ENCODE measurements at regions not wholly inside any gene's neighbourhood (a gene's known extent, or its start where the extent isn't known, plus 50 kb on each side); places are given as distances from the start of the nearest gene placed in this dataset.

DNA sequence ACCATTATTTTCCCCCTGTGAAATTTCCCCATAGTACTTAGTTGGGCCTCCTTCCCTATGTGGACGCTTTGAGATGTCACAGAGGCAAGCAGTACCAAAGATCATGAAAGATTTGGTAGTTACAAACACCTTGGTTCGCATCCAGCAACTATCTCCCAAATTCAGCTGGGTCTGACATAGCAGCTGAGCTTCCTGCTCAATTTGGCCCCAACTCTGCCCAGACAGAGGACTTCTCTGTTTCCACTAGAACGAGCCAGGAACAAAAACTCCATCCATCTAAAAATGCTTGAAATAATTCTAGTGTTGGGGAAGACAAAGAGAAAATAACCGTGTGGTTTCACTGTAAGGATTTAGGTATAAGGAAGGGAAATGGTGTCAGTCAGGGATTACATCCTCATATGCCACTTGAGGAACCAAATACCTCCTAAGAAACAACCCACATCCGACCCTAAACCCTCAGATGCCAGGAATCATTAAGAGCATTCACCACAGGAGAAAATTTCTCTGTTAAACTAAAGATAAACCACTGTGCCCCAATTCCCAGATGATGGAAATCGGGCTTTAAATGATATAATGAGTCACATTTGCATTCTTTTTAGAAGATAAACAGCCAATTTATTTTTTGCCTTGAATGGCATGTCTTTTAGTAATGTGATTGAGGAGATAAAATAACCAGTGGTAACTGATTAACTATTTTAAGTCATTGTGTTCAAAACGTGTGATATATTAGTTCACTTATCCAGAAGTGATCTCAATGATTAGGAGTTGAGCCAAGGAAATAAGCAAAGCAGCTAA is 103.7 kb upstream of the IFNG-AS1 start:
- Histone ChIP-seq H3K4me2 (peak overlapping the region; percentile 57), H3K4me3 (ENCODE audit: low read depth in 2 of 2, low read length in 1 of 2) (no peak overlapping the region), H3K36me3 (replicated peaks in 1 of 2; ENCODE audit: control insufficient read depth in 1 of 2, insufficient read depth in 2 of 2, low read length in 1 of 2) (no peaks in the 10 kb centered on the region), H3K27ac (ENCODE audit: low read depth in 2 of 2, low read length in 1 of 2) (peak overlapping the region; percentile 55 to 82; a peak in 3 of 4 replicates), H3F3A (replicated peaks; ENCODE audit: insufficient read depth) (peaks cover 7% of the 10 kb centered on the region), H3K9ac (no peak overlapping the region), H3K9me3 (no peaks in the 10 kb centered on the region), H3K9me2 (no peaks in the 10 kb centered on the region), H4K20me1 (ENCODE audit: insufficient read depth) (no peaks in the 10 kb centered on the region), H2AFZ (ENCODE audit: low read depth) (peak overlapping the region; percentile 69; the same call in 1 of the 2 replicates), H3K4me1 (ENCODE audit: control insufficient read depth in 1 of 2, insufficient read depth in 2 of 2, low read depth in 1 of 2, low read length in 1 of 2) (peaks cover 0 to 6% of the 10 kb centered on the region in 2 experiments; a peak in 3 of 4 replicates), H3K27me3 (ENCODE audit: insufficient read depth) (no peaks in the 10 kb centered on the region), H3K79me2 (ENCODE audit: insufficient read depth) (no peaks in the 10 kb centered on the region)
- DNase-seq, result no peak
- WGBS (ENCODE audit: low lambda C conversion rate), result 26% methylated on average over 7 of the region's 7 CpGs
- ChIA-PET POLR2A (no interaction called here), CTCF (no interaction called here)
- peak; percentile 92 for TF ChIP-seq TCF12 (IDR thresholded peaks at IDR 0.05)
- peak; percentile 32; the same call in 1 of the 2 replicates for TF ChIP-seq RXRA (IDR thresholded peaks at IDR 0.05; ENCODE audit: borderline replicate concordance, low read depth)
- peak; percentile 72 for TF ChIP-seq NFIC (IDR thresholded peaks at IDR 0.05; ENCODE audit: borderline replicate concordance)
- peak in 1 of 2 experiments; percentile 93; a peak in 2 of 4 replicates for TF ChIP-seq EP300 (IDR thresholded peaks at IDR 0.05; ENCODE audit: borderline replicate concordance in 1 of 2, low read depth in 1 of 2, low read length in 1 of 2)
- TF ChIP-seq, protein P1, sequence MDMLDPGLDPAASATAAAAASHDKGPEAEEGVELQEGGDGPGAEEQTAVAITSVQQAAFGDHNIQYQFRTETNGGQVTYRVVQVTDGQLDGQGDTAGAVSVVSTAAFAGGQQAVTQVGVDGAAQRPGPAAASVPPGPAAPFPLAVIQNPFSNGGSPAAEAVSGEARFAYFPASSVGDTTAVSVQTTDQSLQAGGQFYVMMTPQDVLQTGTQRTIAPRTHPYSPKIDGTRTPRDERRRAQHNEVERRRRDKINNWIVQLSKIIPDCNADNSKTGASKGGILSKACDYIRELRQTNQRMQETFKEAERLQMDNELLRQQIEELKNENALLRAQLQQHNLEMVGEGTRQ (IDR thresholded peaks at IDR 0.05; ENCODE audit: borderline replicate concordance, low read depth, low read length), result no peak
- TF ChIP-seq TEAD4 (IDR thresholded peaks at IDR 0.05; ENCODE audit: borderline replicate concordance, insufficient read depth), result peak; percentile 89
- TF ChIP-seq, protein P2, sequence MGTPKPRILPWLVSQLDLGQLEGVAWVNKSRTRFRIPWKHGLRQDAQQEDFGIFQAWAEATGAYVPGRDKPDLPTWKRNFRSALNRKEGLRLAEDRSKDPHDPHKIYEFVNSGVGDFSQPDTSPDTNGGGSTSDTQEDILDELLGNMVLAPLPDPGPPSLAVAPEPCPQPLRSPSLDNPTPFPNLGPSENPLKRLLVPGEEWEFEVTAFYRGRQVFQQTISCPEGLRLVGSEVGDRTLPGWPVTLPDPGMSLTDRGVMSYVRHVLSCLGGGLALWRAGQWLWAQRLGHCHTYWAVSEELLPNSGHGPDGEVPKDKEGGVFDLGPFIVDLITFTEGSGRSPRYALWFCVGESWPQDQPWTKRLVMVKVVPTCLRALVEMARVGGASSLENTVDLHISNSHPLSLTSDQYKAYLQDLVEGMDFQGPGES (IDR thresholded peaks at IDR 0.05; ENCODE audit: low read depth, low read length), result no peak
- TF ChIP-seq FOXM1 (IDR thresholded peaks at IDR 0.05; ENCODE audit: low read depth), result peak; percentile 92
- no peak for TF ChIP-seq YY1 (IDR thresholded peaks at IDR 0.05; ENCODE audit: low read depth)
- no peak for TF ChIP-seq SMC3 (IDR thresholded peaks at IDR 0.05; ENCODE audit: low read depth, low read length)
- TF ChIP-seq FOXJ3 (CRISPR knock-in tag; IDR thresholded peaks at IDR 0.05), result no peak
- TF ChIP-seq, protein P3, sequence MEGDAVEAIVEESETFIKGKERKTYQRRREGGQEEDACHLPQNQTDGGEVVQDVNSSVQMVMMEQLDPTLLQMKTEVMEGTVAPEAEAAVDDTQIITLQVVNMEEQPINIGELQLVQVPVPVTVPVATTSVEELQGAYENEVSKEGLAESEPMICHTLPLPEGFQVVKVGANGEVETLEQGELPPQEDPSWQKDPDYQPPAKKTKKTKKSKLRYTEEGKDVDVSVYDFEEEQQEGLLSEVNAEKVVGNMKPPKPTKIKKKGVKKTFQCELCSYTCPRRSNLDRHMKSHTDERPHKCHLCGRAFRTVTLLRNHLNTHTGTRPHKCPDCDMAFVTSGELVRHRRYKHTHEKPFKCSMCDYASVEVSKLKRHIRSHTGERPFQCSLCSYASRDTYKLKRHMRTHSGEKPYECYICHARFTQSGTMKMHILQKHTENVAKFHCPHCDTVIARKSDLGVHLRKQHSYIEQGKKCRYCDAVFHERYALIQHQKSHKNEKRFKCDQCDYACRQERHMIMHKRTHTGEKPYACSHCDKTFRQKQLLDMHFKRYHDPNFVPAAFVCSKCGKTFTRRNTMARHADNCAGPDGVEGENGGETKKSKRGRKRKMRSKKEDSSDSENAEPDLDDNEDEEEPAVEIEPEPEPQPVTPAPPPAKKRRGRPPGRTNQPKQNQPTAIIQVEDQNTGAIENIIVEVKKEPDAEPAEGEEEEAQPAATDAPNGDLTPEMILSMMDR (IDR thresholded peaks at IDR 0.05), result no peak
- no peak for TF ChIP-seq NRF1 (IDR thresholded peaks at IDR 0.05; ENCODE audit: low read depth, low read length)
- TF ChIP-seq ELF1 (IDR thresholded peaks at IDR 0.05), result no peak
- no peak for TF ChIP-seq GABPA (IDR thresholded peaks at IDR 0.05; ENCODE audit: low read depth)
- no peak for TF ChIP-seq RAD21 (IDR thresholded peaks at IDR 0.05; ENCODE audit: low read length)
- no peak for TF ChIP-seq TAF1 (IDR thresholded peaks at IDR 0.05; ENCODE audit: borderline replicate concordance, low read depth, low read length)
- TF ChIP-seq FOSL2 (IDR thresholded peaks at IDR 0.05; ENCODE audit: borderline replicate concordance, low read depth), result peak; percentile 76; the same call in 1 of the 2 replicates
- TF ChIP-seq, protein P4, sequence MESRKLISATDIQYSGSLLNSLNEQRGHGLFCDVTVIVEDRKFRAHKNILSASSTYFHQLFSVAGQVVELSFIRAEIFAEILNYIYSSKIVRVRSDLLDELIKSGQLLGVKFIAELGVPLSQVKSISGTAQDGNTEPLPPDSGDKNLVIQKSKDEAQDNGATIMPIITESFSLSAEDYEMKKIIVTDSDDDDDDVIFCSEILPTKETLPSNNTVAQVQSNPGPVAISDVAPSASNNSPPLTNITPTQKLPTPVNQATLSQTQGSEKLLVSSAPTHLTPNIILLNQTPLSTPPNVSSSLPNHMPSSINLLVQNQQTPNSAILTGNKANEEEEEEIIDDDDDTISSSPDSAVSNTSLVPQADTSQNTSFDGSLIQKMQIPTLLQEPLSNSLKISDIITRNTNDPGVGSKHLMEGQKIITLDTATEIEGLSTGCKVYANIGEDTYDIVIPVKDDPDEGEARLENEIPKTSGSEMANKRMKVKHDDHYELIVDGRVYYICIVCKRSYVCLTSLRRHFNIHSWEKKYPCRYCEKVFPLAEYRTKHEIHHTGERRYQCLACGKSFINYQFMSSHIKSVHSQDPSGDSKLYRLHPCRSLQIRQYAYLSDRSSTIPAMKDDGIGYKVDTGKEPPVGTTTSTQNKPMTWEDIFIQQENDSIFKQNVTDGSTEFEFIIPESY (IDR thresholded peaks at IDR 0.05; ENCODE audit: borderline replicate concordance, low read depth), result no peak
- TF ChIP-seq MXI1 (IDR thresholded peaks at IDR 0.05; ENCODE audit: low read depth, low read length), result no peak
- no peak for TF ChIP-seq GATA2 (CRISPR knock-in tag; IDR thresholded peaks at IDR 0.05)
- no peak for TF ChIP-seq RCOR1 (IDR thresholded peaks at IDR 0.05; ENCODE audit: low read length)
- no peak for TF ChIP-seq EZH2phosphoT487 (IDR thresholded peaks at IDR 0.05; ENCODE audit: borderline replicate concordance, low read depth)
- TF ChIP-seq CHD2 (IDR thresholded peaks at IDR 0.05; ENCODE audit: low read length, partially characterized antibody), result no peak
- peak; percentile 61; the same call in 1 of the 2 replicates for TF ChIP-seq MEF2A (IDR thresholded peaks at IDR 0.05; ENCODE audit: borderline replicate concordance, low read depth)
- TF ChIP-seq RFX5 (IDR thresholded peaks at IDR 0.05; ENCODE audit: low read length), result no peak
- peak; percentile 56 for TF ChIP-seq POLR2AphosphoS5 (IDR thresholded peaks at IDR 0.05; ENCODE audit: low read depth, low read length)
- TF ChIP-seq, protein P5, sequence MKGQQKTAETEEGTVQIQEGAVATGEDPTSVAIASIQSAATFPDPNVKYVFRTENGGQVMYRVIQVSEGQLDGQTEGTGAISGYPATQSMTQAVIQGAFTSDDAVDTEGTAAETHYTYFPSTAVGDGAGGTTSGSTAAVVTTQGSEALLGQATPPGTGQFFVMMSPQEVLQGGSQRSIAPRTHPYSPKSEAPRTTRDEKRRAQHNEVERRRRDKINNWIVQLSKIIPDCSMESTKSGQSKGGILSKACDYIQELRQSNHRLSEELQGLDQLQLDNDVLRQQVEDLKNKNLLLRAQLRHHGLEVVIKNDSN (IDR thresholded peaks at IDR 0.05; ENCODE audit: borderline replicate concordance, low read depth), result no peak

Data from SK-N-SH (cell line).